ENCODE measurements at regions not wholly inside any gene's neighbourhood (a gene's known extent, or its start where the extent isn't known, plus 50 kb on each side); places are given as distances from the start of the nearest gene placed in this dataset.

DNA sequence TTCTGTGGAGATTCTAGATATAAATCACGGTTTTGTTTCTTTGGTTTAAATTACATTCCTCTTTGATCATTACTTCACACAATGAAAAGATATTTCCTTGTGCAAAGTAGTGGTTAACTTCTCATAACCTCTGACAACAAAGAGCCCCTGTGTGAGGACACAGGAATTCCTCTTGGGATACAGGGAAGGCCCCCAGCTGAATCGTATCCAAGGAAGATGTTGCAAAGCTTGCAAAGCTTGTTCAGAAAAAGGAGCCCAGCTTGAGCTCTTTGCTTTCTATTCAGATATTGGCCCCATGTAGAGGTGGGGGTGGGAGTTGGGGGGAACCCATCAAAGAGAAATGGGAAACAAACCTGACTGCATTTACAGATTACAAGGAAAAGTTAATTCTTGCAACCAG lies 145.7 kb downstream of the RELL1 start:
- TF ChIP-seq, protein P1, sequence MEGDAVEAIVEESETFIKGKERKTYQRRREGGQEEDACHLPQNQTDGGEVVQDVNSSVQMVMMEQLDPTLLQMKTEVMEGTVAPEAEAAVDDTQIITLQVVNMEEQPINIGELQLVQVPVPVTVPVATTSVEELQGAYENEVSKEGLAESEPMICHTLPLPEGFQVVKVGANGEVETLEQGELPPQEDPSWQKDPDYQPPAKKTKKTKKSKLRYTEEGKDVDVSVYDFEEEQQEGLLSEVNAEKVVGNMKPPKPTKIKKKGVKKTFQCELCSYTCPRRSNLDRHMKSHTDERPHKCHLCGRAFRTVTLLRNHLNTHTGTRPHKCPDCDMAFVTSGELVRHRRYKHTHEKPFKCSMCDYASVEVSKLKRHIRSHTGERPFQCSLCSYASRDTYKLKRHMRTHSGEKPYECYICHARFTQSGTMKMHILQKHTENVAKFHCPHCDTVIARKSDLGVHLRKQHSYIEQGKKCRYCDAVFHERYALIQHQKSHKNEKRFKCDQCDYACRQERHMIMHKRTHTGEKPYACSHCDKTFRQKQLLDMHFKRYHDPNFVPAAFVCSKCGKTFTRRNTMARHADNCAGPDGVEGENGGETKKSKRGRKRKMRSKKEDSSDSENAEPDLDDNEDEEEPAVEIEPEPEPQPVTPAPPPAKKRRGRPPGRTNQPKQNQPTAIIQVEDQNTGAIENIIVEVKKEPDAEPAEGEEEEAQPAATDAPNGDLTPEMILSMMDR (IDR thresholded peaks at IDR 0.05; ENCODE audit: low read depth, low read length, missing control alignments), result no peak
- Histone ChIP-seq H3K36me3 (replicated peaks) (no peaks in the 10 kb centered on the region), H3K4me3 (ENCODE audit: low read depth, low read length) (no peak overlapping the region), H3K27ac (no peak overlapping the region), H3K27me3 (replicated peaks) (no peaks in the 10 kb centered on the region)
- DNase-seq, result no peak
- in situ Hi-C loops (cut with HindIII; ENCODE audit: low pct_ligation_motif_present, low sequenced_read_pairs), result no loop called here

DNA sequence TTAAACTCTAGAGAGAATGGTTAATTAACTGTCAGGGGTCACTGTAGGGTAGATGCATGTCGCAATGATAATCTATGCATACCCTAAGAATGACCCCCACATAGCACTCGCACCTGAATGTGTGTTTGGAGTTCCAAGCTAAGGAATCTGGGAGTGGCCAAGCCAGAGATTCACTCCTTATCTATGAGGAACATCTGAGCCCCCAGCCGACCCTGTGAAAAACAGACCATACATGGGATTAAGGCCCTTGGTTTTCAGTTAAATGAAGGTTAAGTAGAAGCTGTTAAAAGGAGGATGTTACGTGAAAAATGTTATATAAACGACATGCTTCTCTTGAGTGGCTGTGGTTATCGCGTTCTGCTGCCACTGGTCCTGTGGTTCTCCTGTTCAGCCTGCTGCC lies 147.2 kb downstream of the RELL1 start:
- H3K27ac ChIP-seq, result no peak overlapping the region
- in situ Hi-C loops (cut with HindIII; ENCODE audit: low pct_ligation_motif_present, low sequenced_read_pairs), result no loop called here
- no peaks in the 10 kb centered on the region for H3K36me3 ChIP-seq (replicated peaks)
- no peak for DNase-seq
- H3K27me3 ChIP-seq (replicated peaks), result no peaks in the 10 kb centered on the region
- H3K4me3 ChIP-seq (ENCODE audit: low read depth, low read length), result no peak overlapping the region
- TF ChIP-seq, protein P1 (IDR thresholded peaks at IDR 0.05; ENCODE audit: low read depth, low read length, missing control alignments), result no peak

DNA sequence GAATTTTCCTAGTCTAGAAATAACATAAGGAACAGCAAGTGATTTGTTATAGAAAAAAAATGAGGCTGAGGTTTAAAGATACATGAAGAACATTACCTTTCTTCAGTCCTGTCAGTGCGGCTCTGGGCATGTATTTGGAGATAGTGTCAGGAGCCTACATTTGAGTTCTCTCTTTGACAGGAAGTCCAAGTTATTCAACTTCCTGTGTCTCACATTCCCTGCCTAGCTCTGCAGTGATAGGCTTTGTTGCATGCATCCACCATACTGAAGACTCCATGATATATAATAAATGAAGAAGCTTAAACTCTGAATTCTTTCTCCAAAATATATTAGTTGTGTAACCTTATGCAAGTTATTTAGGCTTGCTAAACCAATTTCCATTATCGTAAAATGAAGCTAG lies 148.7 kb downstream of the RELL1 start:
- DNase-seq, result no peak
- in situ Hi-C loops (cut with HindIII; ENCODE audit: low pct_ligation_motif_present, low sequenced_read_pairs), result no loop called here
- TF ChIP-seq, protein P1 (IDR thresholded peaks at IDR 0.05; ENCODE audit: low read depth, low read length, missing control alignments), result no peak
- no peaks in the 10 kb centered on the region for H3K27me3 ChIP-seq (replicated peaks)
- no peak overlapping the region for H3K4me3 ChIP-seq (ENCODE audit: low read depth, low read length)
- no peaks in the 10 kb centered on the region for H3K36me3 ChIP-seq (replicated peaks)
- H3K27ac ChIP-seq, result no peak overlapping the region

DNA sequence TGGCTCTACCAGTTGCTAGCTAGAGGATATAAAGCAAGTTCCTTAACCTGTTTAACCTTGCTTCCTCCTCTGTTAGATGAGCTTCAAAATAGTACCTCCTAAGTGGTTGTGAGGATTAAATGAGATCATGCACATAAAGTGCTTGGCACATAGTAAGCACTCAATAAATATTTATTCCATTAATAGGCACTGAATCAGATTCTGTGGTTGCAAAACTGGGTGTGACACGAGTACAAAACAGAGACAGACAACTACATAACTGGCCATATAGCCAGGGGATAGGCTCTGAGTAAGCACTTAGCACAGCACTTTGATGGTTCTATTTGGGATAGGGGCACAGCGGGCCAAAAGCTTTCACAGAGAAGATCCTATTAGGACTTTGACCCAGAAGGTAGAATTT lies 150.3 kb downstream of the RELL1 start:
- DNase-seq, result no peak
- TF ChIP-seq, protein P1 (IDR thresholded peaks at IDR 0.05; ENCODE audit: low read depth, low read length, missing control alignments), result no peak
- H3K4me3 ChIP-seq (ENCODE audit: low read depth, low read length), result no peak overlapping the region
- H3K27me3 ChIP-seq (replicated peaks), result no peaks in the 10 kb centered on the region
- H3K36me3 ChIP-seq (replicated peaks), result no peaks in the 10 kb centered on the region
- in situ Hi-C loops (cut with HindIII; ENCODE audit: low pct_ligation_motif_present, low sequenced_read_pairs), result no loop called here
- no peak overlapping the region for H3K27ac ChIP-seq

DNA sequence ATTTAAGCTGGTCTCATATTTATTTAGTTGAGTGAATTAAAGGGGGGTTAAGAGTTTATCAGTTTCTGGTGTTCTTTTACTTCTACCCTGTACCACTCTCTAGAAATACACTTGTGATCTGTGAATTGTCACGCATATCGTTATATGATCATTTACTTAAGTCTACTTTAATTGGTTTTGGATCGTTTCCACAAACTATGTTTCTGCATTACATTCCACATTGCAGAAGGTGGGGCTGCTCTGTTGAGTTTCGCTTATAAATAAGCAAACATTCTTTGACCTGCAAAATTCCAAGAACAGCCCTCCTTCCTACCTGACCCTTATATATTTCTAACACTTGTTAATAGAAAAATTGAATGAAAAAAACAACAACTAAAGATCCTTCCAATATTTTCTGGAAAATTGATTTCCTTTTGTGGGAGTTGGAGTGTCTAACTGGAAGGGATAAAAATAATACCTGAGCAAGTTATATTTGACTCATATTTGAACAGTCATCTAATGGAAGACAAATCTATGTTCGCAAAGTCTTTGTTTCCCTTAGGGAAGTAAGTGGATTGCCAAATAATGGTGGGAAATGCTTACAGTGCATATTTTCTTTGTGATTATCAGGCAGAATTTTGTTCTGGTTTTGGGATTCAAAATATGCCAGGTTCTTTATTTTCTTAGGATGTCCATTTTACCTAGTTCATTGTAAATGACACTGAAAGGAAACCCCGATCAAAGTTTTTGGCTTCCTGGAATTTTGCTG lies 152.7 kb downstream of the RELL1 start:
- no peaks in the 10 kb centered on the region for H3K36me3 ChIP-seq (replicated peaks)
- no peak overlapping the region for H3K27ac ChIP-seq
- no peak for DNase-seq
- no peak overlapping the region for H3K4me3 ChIP-seq (ENCODE audit: low read depth, low read length)
- no peaks in the 10 kb centered on the region for H3K27me3 ChIP-seq (replicated peaks)
- TF ChIP-seq, protein P1 (IDR thresholded peaks at IDR 0.05; ENCODE audit: low read depth, low read length, missing control alignments), result no peak
- in situ Hi-C loops (cut with HindIII; ENCODE audit: low pct_ligation_motif_present, low sequenced_read_pairs), result no loop called here

DNA sequence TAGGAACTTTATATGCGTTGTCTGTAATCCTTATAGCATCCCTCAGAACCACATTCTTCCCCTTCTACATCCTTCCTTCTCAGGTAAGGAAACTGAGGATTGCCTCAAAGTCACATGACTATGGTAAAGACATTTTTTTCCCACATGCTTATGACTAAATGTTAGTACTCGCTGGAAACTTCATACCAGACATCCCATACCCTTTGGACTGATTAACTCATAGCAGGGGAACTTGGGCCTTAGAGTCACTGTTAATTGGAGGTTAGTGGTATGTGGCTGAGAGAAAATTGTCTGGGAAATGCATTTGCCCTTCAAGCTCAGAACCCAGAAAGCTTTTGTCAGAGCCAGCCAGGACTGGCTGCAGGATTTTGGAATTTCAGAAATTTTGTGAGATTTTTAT lies 155.0 kb downstream of the RELL1 start:
- DNase-seq, result no peak
- TF ChIP-seq, protein P1 (IDR thresholded peaks at IDR 0.05; ENCODE audit: low read depth, low read length, missing control alignments), result no peak
- in situ Hi-C loops (cut with HindIII; ENCODE audit: low pct_ligation_motif_present, low sequenced_read_pairs), result no loop called here

More for the DNA sequence above, 155.0 kb downstream of the RELL1 start:
- H3K4me3 ChIP-seq (ENCODE audit: low read depth, low read length), result no peak overlapping the region
- H3K27me3 ChIP-seq (replicated peaks), result no peaks in the 10 kb centered on the region
- H3K36me3 ChIP-seq (replicated peaks), result no peaks in the 10 kb centered on the region
- H3K27ac ChIP-seq, result no peak overlapping the region

All from brain microvascular endothelial cell (primary cell).